Loucy (cell line): ENCODE measurements at regions not wholly inside any gene's neighbourhood (a gene's known extent, or its start where the extent isn't known, plus 50 kb on each side); places are given as distances from the start of the nearest gene placed in this dataset.

Source experiments
- H2AFZ ChIP-seq: fragments of 200-600 bp; sonication (generic); 2 replicates; pipeline ENCODE4 v1.6.0; 2016; ENCODE audit warnings: antibody characterized with exemption, mild to moderate bottlenecking, low read length, moderate library complexity
- H3F3A ChIP-seq: fragments of 200-600 bp; 2 replicates; pipeline ENCODE4 v1.6.0; 2016; ENCODE audit warnings: antibody characterized with exemption, low read depth, mild to moderate bottlenecking
- H3K27me3 ChIP-seq: fragments of 200-600 bp; sonication (generic); 2 replicates; pipeline ENCODE4 v1.6.1; 2014; ENCODE audit warnings: low read length, mild to moderate bottlenecking; ENCODE audit not compliant: insufficient read depth, poor library complexity, severe bottlenecking
- H3K36me3 ChIP-seq: fragments of 200-600 bp; sonication (generic); 2 replicates; pipeline ENCODE4 v1.6.1; 2016; ENCODE audit warnings: low read length; ENCODE audit not compliant: insufficient read depth
- H3K4me1 ChIP-seq: fragments of 200-600 bp; sonication (generic); 2 replicates; pipeline ENCODE4 v1.5.1; 2014; ENCODE audit warnings: low read length, mild to moderate bottlenecking; ENCODE audit not compliant: insufficient read depth, poor library complexity, severe bottlenecking
- H3K4me2 ChIP-seq: fragments of 200-600 bp; sonication (generic); 2 replicates; pipeline ENCODE4 v1.6.0; 2014; ENCODE audit warnings: antibody characterized with exemption, low read length, low read depth, mild to moderate bottlenecking; ENCODE audit not compliant: poor library complexity, severe bottlenecking
- H3K4me3 ChIP-seq: fragments of 200-600 bp; sonication (generic); 2 replicates; pipeline ENCODE4 v1.5.1; 2014; ENCODE audit warnings: low read length, mild to moderate bottlenecking, mixed read lengths; ENCODE audit not compliant: poor library complexity, severe bottlenecking
- H3K79me2 ChIP-seq: fragments of 200-600 bp; sonication (generic); 2 replicates; pipeline ENCODE4 v1.6.1; 2014; ENCODE audit warnings: low read length; ENCODE audit not compliant: insufficient read depth
- H3K9ac ChIP-seq: fragments of 200-600 bp; sonication (generic); 2 replicates; pipeline ENCODE4 v1.6.0; 2014; ENCODE audit warnings: mild to moderate bottlenecking, low read depth, low read length, moderate library complexity; ENCODE audit not compliant: poor library complexity, severe bottlenecking
- H3K9me2 ChIP-seq: fragments of 200-600 bp; sonication (generic); replicated peaks from 2 replicates; pipeline ENCODE4 v1.6.1; 2016; ENCODE audit warnings: low read depth, low read length, mixed read lengths
- H3K9me3 ChIP-seq: fragments of 200-600 bp; sonication (generic); 2 replicates; pipeline ENCODE4 v1.6.1; 2014; ENCODE audit warnings: mild to moderate bottlenecking, antibody characterized with exemption, low read length, low read depth; ENCODE audit not compliant: insufficient read depth
- H4K20me1 ChIP-seq: fragments of 200-600 bp; sonication (generic); 2 replicates; pipeline ENCODE4 v1.6.0; 2014; ENCODE audit warnings: antibody characterized with exemption, low read length, mild to moderate bottlenecking; ENCODE audit not compliant: insufficient read depth, poor library complexity, severe bottlenecking
- CTCF ChIP-seq: fragments of 200-600 bp; sonication (generic); conservative IDR thresholded peaks from 2 replicates; pipeline ENCODE4 v1.5.1; 2014; ENCODE audit warnings: mild to moderate bottlenecking, antibody characterized with exemption, low read length
- EZH2phosphoT487 ChIP-seq: fragments of 200-600 bp; IDR thresholded peaks from 2 replicates; pipeline ENCODE4 v1.6.1; 2018; ENCODE audit warnings: antibody characterized with exemption, mild to moderate bottlenecking, moderate library complexity, borderline replicate concordance

DNA sequence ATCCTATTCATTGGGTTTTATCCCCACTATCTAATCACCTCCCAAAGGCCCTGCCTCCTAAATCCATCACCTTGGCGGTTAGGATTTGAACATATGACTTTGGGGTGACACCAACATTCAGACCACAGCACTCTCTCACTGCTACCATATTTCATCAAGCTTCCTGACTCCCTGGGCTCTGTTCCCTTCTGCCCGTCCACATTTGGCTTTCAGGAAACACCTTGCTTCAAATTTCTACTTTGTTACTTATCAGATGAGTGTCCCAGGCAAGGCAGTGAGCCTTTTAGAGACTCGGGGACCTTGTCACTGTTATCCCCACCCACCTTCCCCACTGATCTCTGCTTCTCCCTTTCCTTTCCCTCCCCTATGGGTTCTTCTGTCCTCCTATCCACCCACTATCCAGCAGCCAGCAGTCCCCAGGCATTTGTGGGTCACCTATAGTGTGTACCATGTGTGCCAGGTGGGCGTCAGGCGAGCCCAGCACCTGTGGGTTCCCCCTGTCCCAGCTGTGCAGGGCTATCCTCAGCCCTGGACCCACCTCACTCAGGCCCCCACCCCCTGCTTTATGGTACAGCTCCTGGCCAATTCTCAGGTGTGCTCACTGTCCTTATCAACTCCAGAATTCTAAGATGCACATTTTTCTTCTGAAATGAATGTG is 230.9 kb downstream of the LOXHD1 start:
- no peaks in the 10 kb centered on the region for H3K79me2 ChIP-seq
- H3K4me1 ChIP-seq = no peaks in the 10 kb centered on the region
- no peak overlapping the region for H3K4me3 ChIP-seq
- no peak overlapping the region for H2AFZ ChIP-seq
- H3F3A ChIP-seq = no peaks in the 10 kb centered on the region
- no peak overlapping the region for H3K9ac ChIP-seq
- H3K27me3 ChIP-seq = no peaks in the 10 kb centered on the region
- no peaks in the 10 kb centered on the region for H3K36me3 ChIP-seq
- no peaks in the 10 kb centered on the region for H3K9me3 ChIP-seq
- H3K9me2 ChIP-seq = no peaks in the 10 kb centered on the region
- H4K20me1 ChIP-seq = no peaks in the 10 kb centered on the region
- TF ChIP-seq EZH2phosphoT487 (no peak), CTCF (no peak)
- no peak overlapping the region for H3K4me2 ChIP-seq

GRCh38 chr18:46426679-46427047 is 230.4 kb downstream of the LOXHD1 start:
- no peak overlapping the region for H3K9ac ChIP-seq
- no peaks in the 10 kb centered on the region for H3F3A ChIP-seq
- H4K20me1 ChIP-seq = no peaks in the 10 kb centered on the region
- no peak for TF ChIP-seq CTCF
- TF ChIP-seq EZH2phosphoT487 = no peak
- H3K9me3 ChIP-seq = no peaks in the 10 kb centered on the region
- H2AFZ ChIP-seq = no peak overlapping the region
- H3K4me1 ChIP-seq = no peaks in the 10 kb centered on the region
- H3K9me2 ChIP-seq = no peaks in the 10 kb centered on the region
- no peaks in the 10 kb centered on the region for H3K79me2 ChIP-seq
- H3K4me2 ChIP-seq = no peak overlapping the region
- no peaks in the 10 kb centered on the region for H3K27me3 ChIP-seq
- no peaks in the 10 kb centered on the region for H3K36me3 ChIP-seq
- no peak overlapping the region for H3K4me3 ChIP-seq
